ENCODE measurements at regions not wholly inside any gene's neighbourhood (a gene's known extent, or its start where the extent isn't known, plus 50 kb on each side); places are given as distances from the start of the nearest gene placed in this dataset.

DNA sequence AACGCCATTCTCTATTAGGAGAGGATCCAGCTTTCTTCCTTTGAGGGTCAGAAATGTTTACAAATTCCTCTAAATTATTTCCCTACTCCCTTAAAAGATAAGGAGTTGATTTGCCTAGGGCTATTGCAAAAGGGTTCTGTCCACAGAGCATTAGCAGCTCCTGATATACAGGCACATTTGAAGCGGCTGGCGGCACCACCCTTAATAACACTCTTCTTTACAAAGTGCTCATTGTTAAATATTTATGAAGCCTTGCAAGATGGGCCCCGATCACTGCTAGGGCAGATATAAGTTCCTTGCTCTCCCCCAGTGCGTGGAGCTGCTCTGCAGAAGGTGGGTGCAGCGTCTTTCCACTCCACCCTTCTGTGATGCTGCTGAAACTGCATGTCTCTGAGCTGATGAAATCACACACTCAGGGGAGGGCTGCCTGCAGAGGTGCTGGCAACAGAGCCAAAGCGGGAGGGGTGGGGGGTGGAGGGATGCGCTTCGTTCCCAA, 116.7 kb upstream of the NTM start:
- Histone ChIP-seq H3K27me3 (peaks cover 0 to 22% (median 0%) of the 10 kb centered on the region in 4 donors), H3K9me3 (no peaks in the 10 kb centered on the region), H3K36me3 (no peaks in the 10 kb centered on the region), H3K4me1 (no peaks in the 10 kb centered on the region), H3K4me3 (no peak overlapping the region), H3K27ac (no peak overlapping the region)
- TF ChIP-seq POLR2A (IDR thresholded peaks at IDR 0.05) = no peak
- TF ChIP-seq, protein P1, sequence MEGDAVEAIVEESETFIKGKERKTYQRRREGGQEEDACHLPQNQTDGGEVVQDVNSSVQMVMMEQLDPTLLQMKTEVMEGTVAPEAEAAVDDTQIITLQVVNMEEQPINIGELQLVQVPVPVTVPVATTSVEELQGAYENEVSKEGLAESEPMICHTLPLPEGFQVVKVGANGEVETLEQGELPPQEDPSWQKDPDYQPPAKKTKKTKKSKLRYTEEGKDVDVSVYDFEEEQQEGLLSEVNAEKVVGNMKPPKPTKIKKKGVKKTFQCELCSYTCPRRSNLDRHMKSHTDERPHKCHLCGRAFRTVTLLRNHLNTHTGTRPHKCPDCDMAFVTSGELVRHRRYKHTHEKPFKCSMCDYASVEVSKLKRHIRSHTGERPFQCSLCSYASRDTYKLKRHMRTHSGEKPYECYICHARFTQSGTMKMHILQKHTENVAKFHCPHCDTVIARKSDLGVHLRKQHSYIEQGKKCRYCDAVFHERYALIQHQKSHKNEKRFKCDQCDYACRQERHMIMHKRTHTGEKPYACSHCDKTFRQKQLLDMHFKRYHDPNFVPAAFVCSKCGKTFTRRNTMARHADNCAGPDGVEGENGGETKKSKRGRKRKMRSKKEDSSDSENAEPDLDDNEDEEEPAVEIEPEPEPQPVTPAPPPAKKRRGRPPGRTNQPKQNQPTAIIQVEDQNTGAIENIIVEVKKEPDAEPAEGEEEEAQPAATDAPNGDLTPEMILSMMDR (IDR thresholded peaks at IDR 0.05) = no peak
- intact Hi-C loops (cut with DNase I) = no loop called here
- 7 to 19% methylated on average over 6 to 8 of the region's 9 CpGs for WGBS, 2 donors
- no peak for DNase-seq

DNA sequence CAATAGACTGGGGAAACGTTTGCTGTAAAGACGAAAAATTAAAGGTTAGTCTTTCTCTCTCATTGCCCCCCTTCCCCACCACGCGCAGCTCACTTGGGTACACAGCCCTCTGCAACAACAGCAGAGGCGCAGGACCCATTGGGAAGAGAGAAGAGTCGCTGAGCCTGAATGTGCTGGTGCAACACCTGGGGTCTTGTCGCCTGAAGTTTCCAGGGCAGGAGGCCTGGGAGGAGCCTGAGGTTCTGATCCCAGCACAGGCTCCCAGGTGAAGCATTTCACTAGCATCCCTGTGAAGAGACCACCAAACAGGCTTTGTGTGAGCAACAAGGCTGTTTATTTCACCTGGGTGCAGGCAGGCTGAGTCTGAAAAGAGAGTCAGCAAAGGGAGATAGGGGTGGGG, 116.2 kb upstream of the NTM start:
- H3K4me1 ChIP-seq = no peaks in the 10 kb centered on the region
- no peak overlapping the region for H3K4me3 ChIP-seq
- H3K9me3 ChIP-seq = no peaks in the 10 kb centered on the region
- no peak overlapping the region for H3K27ac ChIP-seq
- H3K36me3 ChIP-seq = no peaks in the 10 kb centered on the region
- WGBS, 2 donors = 46 to 48% methylated on average over 7 of the region's 7 CpGs
- TF ChIP-seq, protein P1 (IDR thresholded peaks at IDR 0.05) = no peak
- TF ChIP-seq POLR2A (IDR thresholded peaks at IDR 0.05) = no peak
- DNase-seq = no peak
- H3K27me3 ChIP-seq = peaks cover 0 to 21% (median 0%) of the 10 kb centered on the region in 4 donors
- intact Hi-C loops (cut with DNase I) = no loop called here

DNA sequence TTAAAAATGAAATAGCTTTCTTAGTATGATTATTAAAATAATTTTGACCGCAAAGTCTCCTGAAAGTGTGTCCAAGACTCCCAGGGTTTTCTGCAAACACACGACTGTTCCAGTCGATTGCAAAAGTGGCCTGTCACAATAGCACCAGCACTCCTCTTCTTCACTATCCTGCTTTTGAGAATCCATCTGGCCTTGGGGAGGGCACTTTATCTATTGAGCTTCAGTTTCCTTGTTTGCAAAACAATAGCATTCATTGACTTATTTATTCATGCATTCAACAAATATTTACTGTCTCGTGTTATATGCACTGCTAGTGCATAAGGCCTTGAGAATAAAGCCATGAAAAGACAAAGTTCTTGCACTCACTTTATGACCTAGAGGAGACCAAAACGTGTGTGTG, 96.2 kb upstream of the NTM start:
- WGBS, 2 donors = 50 to 58% methylated on average over 5 of the region's 5 CpGs
- intact Hi-C loops (cut with DNase I) = no loop called here
- no peak for TF ChIP-seq POLR2A (IDR thresholded peaks at IDR 0.05)
- TF ChIP-seq, protein P1 (IDR thresholded peaks at IDR 0.05) = no peak

DNA sequence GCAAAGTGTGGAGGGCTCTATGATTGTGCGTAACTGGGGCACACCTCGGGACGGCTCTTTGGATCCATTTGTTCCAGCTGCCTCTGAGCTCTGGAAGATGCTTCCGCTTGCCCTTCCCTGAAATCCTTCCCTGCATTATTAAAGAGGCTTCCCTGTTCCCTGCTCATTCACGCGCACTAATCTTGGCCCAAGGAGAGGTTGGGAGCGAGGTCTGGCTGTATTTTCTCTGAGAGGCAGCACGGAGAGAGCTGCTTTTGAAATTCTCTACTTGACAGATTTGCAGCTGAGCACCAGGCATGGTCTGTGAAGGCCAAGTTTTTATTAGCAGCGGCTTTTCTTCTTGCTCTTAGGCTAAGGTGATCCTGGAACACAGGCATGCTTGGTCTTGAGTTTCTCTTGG, 94.8 kb upstream of the NTM start:
- WGBS, 2 donors = 73 to 84% methylated on average over 6 to 9 of the region's 9 CpGs
- Histone ChIP-seq H3K4me1 (no peaks in the 10 kb centered on the region), H3K27ac (no peak overlapping the region), H3K9me3 (peaks cover 0 to 12% (median 0%) of the 10 kb centered on the region in 3 donors), H3K36me3 (no peaks in the 10 kb centered on the region), H3K27me3 (peaks cover 0 to 8% (median 0%) of the 10 kb centered on the region in 4 donors), H3K4me3 (no peak overlapping the region)
- no peak for TF ChIP-seq POLR2A (IDR thresholded peaks at IDR 0.05)
- TF ChIP-seq, protein P1 (IDR thresholded peaks at IDR 0.05) = no peak
- DNase-seq = no peak
- intact Hi-C loops (cut with DNase I) = no loop called here

More for the DNA sequence above, 96.2 kb upstream of the NTM start:
- H3K4me1 ChIP-seq = no peaks in the 10 kb centered on the region
- H3K27ac ChIP-seq = no peak overlapping the region
- no peaks in the 10 kb centered on the region for H3K36me3 ChIP-seq
- H3K4me3 ChIP-seq = no peak overlapping the region
- H3K9me3 ChIP-seq = peaks cover 0 to 12% (median 0%) of the 10 kb centered on the region in 3 donors
- peaks cover 0 to 8% (median 0%) of the 10 kb centered on the region in 4 donors for H3K27me3 ChIP-seq
- DNase-seq = no peak

DNA sequence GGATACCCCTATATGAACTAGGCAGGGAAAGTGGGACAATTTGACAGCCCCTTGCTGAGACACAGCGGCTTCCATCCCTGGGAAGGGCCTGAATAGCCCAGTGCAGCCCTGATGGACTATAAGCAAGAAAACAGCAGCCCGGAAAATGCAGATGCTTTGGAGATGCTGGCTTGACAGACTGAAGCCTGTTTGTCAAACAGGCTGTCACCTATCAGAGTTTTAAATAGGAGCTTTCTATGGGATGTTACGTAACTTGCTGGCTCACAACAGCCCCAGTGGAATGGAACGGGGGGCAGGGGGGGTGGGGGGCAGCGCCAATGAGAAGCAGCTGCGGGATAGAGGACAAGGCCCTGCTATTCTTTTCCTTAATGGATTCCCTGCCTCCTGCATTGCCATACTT, 91.9 kb upstream of the NTM start:
- Histone ChIP-seq H3K27me3 (peaks cover 0 to 5% (median 0%) of the 10 kb centered on the region in 4 donors), H3K9me3 (no peaks in the 10 kb centered on the region), H3K27ac (no peak overlapping the region), H3K4me1 (no peaks in the 10 kb centered on the region), H3K4me3 (no peak overlapping the region), H3K36me3 (no peaks in the 10 kb centered on the region)
- intact Hi-C loops (cut with DNase I) = no loop called here
- WGBS, 2 donors = 80% methylated on average over 1 to 6 of the region's 6 CpGs
- no peak for DNase-seq
- TF ChIP-seq, protein P1 (IDR thresholded peaks at IDR 0.05) = no peak
- TF ChIP-seq POLR2A (IDR thresholded peaks at IDR 0.05) = no peak
